Trophoblast cell (in vitro differentiated cells and primary cell): ENCODE measurements at regions not wholly inside any gene's neighbourhood (a gene's known extent, or its start where the extent isn't known, plus 50 kb on each side); places are given as distances from the start of the nearest gene placed in this dataset.
"Not testable (repeated sequence)": the region's sequence is repeated elsewhere in the genome, so short reads cannot be mapped to it uniquely, and the experiment has no call there.

ENCODE experiments used
- DNase-seq, 2 donors: peaks; one replicate each; pipeline ENCODE4 v3.0.0-alpha.2; 2016
- H2AFZ ChIP-seq: 2 replicates; pipeline ENCODE4 v1.6.1; 2013; ENCODE audit warnings: low read length, moderate library complexity, mild to moderate bottlenecking; ENCODE audit not compliant: insufficient read depth, poor library complexity
- H2AK5ac ChIP-seq: 2 replicates; pipeline ENCODE4 v1.6.1; 2013; ENCODE audit warnings: mild to moderate bottlenecking, low read length
- H2BK120ac ChIP-seq: 2 replicates; pipeline ENCODE4 v1.6.1; 2013; ENCODE audit warnings: low read length, mild to moderate bottlenecking, moderate library complexity; ENCODE audit not compliant: insufficient read depth, poor library complexity
- H2BK12ac ChIP-seq: 2 replicates; pipeline ENCODE4 v1.6.1; 2013; ENCODE audit warnings: mild to moderate bottlenecking, low read length, moderate library complexity
- H2BK5ac ChIP-seq: 2 replicates; pipeline ENCODE4 v1.6.1; 2013; ENCODE audit warnings: low read length, low read depth, moderate library complexity, mild to moderate bottlenecking; ENCODE audit not compliant: poor library complexity
- H3K14ac ChIP-seq: 2 replicates; pipeline ENCODE4 v1.6.1; 2013; ENCODE audit warnings: mild to moderate bottlenecking, low read length
- H3K18ac ChIP-seq: 2 replicates; pipeline ENCODE4 v1.6.1; 2013; ENCODE audit warnings: mild to moderate bottlenecking, low read length
- H3K23ac ChIP-seq: 2 replicates; pipeline ENCODE4 v1.6.1; 2013; ENCODE audit warnings: low read length
- H3K27ac ChIP-seq: 2 replicates; pipeline ENCODE4 v1.5.1; 2013; ENCODE audit warnings: low read depth, mild to moderate bottlenecking, inconsistent platforms, low read length, moderate library complexity
- H3K27me3 ChIP-seq: 2 replicates; pipeline ENCODE4 v1.6.1; 2013; ENCODE audit warnings: inconsistent platforms, mild to moderate bottlenecking, low read length, moderate library complexity; ENCODE audit not compliant: insufficient read depth
- H3K36me3 ChIP-seq, 2 experiments: 1 replicate in 1 of 2; 2 replicates in 1 of 2; pipeline ENCODE4 v1.6.1; 2013; ENCODE audit warnings: low read length in 2 of 2, mild to moderate bottlenecking in 2 of 2, moderate library complexity in 1 of 2; ENCODE audit not compliant: insufficient read depth in 2 of 2, control insufficient read depth in 1 of 2
- H3K4ac ChIP-seq: 2 replicates; pipeline ENCODE4 v1.6.1; 2013; ENCODE audit warnings: low read depth, mild to moderate bottlenecking, low read length, moderate library complexity
- H3K4me1 ChIP-seq, 2 experiments: 1 replicate in 1 of 2; 2 replicates in 1 of 2; pipeline ENCODE4 v1.6.1; 2013; ENCODE audit warnings: low read length in 2 of 2, mild to moderate bottlenecking in 2 of 2, moderate library complexity in 1 of 2; ENCODE audit not compliant: insufficient read depth in 2 of 2, control insufficient read depth in 1 of 2
- H3K4me2 ChIP-seq: 2 replicates; pipeline ENCODE4 v1.6.1; 2013; ENCODE audit warnings: inconsistent platforms, mild to moderate bottlenecking, low read length, moderate library complexity
- H3K4me3 ChIP-seq: 2 replicates; pipeline ENCODE4 v1.5.1; 2013; ENCODE audit warnings: mild to moderate bottlenecking, low read depth, low read length, inconsistent platforms
- H3K79me1 ChIP-seq: one replicate; pipeline ENCODE4 v1.6.1; 2013; ENCODE audit warnings: low read length
- H3K79me2 ChIP-seq: 2 replicates; pipeline ENCODE4 v1.6.1; 2013; ENCODE audit warnings: low read length, mild to moderate bottlenecking; ENCODE audit not compliant: control insufficient read depth, insufficient read depth, poor library complexity
- H3K9ac ChIP-seq: 2 replicates; pipeline ENCODE4 v1.6.1; 2013; ENCODE audit warnings: mild to moderate bottlenecking, low read length
- H3K9me3 ChIP-seq: 2 replicates; pipeline ENCODE4 v1.6.1; 2013; ENCODE audit warnings: low read depth, mild to moderate bottlenecking, control low read depth, inconsistent platforms, low read length; ENCODE audit not compliant: insufficient read depth
- H4K12ac ChIP-seq: 2 replicates; pipeline ENCODE4 v1.6.1; 2013; ENCODE audit warnings: low read depth, mild to moderate bottlenecking, low read length, moderate library complexity
- H4K8ac ChIP-seq: 2 replicates; pipeline ENCODE4 v1.6.1; 2013; ENCODE audit warnings: low read depth, mild to moderate bottlenecking, low read length, moderate library complexity
- H4K91ac ChIP-seq: one replicate; pipeline ENCODE4 v1.6.1; 2013; ENCODE audit warnings: low read depth, mild to moderate bottlenecking, low read length, moderate library complexity
- WGBS: extraction: QIAGEN DNeasy Blood & Tissue Kit; methylation state at CpG from one replicate; pipeline ENCODE4 v1.1.7; 2013; ENCODE audit warnings: missing lambda C conversion rate; ENCODE audit not compliant: insufficient read length, insufficient coverage; ENCODE audit errors: extremely low coverage; 5-methylcytosine and 5-hydroxymethylcytosine counted together

DNA sequence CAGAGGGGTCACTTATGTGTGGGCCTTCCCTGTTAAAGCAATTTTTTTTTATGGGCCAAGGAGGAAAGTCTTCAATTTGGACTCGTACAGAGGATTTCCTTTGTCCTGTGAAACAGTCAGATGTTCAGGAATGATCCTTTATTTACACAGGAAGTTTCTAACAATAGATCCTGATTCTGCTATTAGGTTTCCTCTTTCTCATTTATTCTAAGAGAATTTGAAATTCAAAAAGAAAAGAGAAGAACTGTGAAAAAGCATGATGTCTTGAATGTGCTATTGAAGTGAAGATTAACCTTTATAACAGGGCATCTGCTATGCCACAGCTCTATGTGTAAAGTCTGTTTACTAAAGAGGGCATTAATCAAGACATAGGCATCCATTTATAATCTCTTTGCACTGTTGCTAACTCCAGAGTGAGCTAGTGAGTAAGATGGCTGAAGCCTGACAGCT lies 105.3 kb upstream of the FAM98A start:
- H3K4me1 ChIP-seq, result no peaks in the 10 kb centered on the region
- no peaks in the 10 kb centered on the region for H3K27me3 ChIP-seq
- no peak overlapping the region for H3K4me2 ChIP-seq
- H2AFZ ChIP-seq, result no peak overlapping the region
- no peak overlapping the region for H3K9ac ChIP-seq
- no peak overlapping the region for H3K27ac ChIP-seq
- WGBS, result no CpG with 5 or more reads among the region's 1 CpG
- H4K12ac ChIP-seq, result no peak overlapping the region
- no peak overlapping the region for H3K4me3 ChIP-seq
- H3K79me1 ChIP-seq, result no peaks in the 10 kb centered on the region
- H3K79me2 ChIP-seq, result no peaks in the 10 kb centered on the region
- H3K36me3 ChIP-seq, result no peaks in the 10 kb centered on the region
- H3K4ac ChIP-seq, result no peak overlapping the region
- H2BK5ac ChIP-seq, result no peak overlapping the region
- H3K14ac ChIP-seq, result no peak overlapping the region
- H2AK5ac ChIP-seq, result no peak overlapping the region
- no peak overlapping the region for H2BK120ac ChIP-seq
- no peak for DNase-seq
- peaks cover 8% of the 10 kb centered on the region for H3K9me3 ChIP-seq
- H3K18ac ChIP-seq, result no peak overlapping the region
- H3K23ac ChIP-seq, result no peak overlapping the region
- H2BK12ac ChIP-seq, result no peak overlapping the region
- H4K91ac ChIP-seq, result no peak overlapping the region
- no peak overlapping the region for H4K8ac ChIP-seq

DNA sequence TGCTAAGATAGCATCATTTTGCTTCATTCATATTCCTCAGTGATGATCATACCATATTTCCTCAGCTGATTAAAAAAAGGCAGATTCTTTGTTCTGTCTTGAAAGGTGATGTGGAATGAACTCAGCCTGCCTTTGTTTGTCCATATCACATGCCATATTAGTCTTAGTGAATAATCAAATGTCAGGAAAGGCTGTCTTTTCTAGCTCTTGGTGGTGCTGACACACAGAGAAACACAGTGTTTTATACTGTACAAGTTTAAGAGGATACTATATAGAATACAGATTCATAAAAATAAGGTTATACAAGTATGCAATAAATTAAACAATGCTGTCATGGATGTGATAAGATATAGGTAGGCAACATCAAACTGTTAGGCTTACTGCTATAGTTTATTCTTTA lies 97.1 kb upstream of the FAM98A start:
- Histone ChIP-seq H3K27ac (no peak overlapping the region), H3K23ac (no peak overlapping the region)

DNA sequence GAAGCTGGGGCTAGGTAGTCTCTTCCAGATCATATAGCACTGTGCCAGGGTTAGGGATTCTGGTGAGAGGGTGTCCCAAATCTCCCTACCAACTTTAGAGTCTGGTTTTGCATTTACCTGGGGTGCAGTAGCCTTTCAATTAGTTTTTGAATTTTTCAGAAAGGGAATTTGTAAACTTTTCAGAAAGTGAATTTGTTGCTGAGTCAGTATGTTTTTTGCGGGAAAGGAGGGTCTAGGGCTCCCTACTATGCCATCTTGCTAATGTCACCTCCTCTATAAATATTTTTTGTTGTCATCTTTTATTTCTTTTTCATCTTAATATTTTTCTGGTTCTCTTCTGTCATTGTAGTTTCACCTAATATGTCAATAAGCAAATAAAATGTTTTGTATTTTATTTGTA lies 95.8 kb upstream of the FAM98A start:
- Histone ChIP-seq H3K36me3 (no peaks in the 10 kb centered on the region), H4K91ac (no peak overlapping the region), H3K4me1 (no peaks in the 10 kb centered on the region), H3K4me3 (no peak overlapping the region), H3K4ac (no peak overlapping the region), H3K14ac (no peak overlapping the region), H4K8ac (no peak overlapping the region), H2AFZ (no peak overlapping the region), H4K12ac (no peak overlapping the region), H3K27ac (no peak overlapping the region), H3K79me1 (no peaks in the 10 kb centered on the region), H3K23ac (no peak overlapping the region), H3K18ac (no peak overlapping the region), H2BK120ac (no peak overlapping the region), H3K27me3 (no peaks in the 10 kb centered on the region), H3K79me2 (no peaks in the 10 kb centered on the region), H3K9ac (no peak overlapping the region), H2AK5ac (no peak overlapping the region), H3K4me2 (no peak overlapping the region), H2BK5ac (no peak overlapping the region), H3K9me3 (peaks cover 4% of the 10 kb centered on the region), H2BK12ac (no peak overlapping the region)
- DNase-seq, result no peak
- no CpG with 5 or more reads among the region's 1 CpG for WGBS

More for the DNA sequence above, 97.1 kb upstream of the FAM98A start:
- H4K8ac ChIP-seq, result no peak overlapping the region
- H2BK120ac ChIP-seq, result no peak overlapping the region
- H4K91ac ChIP-seq, result no peak overlapping the region
- no peak overlapping the region for H3K4me2 ChIP-seq
- no peaks in the 10 kb centered on the region for H3K79me1 ChIP-seq
- H3K4ac ChIP-seq, result no peak overlapping the region
- H3K9me3 ChIP-seq, result peaks cover 10% of the 10 kb centered on the region
- no peak overlapping the region for H3K9ac ChIP-seq
- no peak overlapping the region for H3K14ac ChIP-seq
- no peak overlapping the region for H2AK5ac ChIP-seq
- H3K36me3 ChIP-seq, result no peaks in the 10 kb centered on the region
- no peak overlapping the region for H2AFZ ChIP-seq
- no peak overlapping the region for H2BK12ac ChIP-seq
- H3K27me3 ChIP-seq, result no peaks in the 10 kb centered on the region
- DNase-seq, result no peak
- no peak overlapping the region for H3K18ac ChIP-seq
- no peak overlapping the region for H3K4me3 ChIP-seq
- H4K12ac ChIP-seq, result no peak overlapping the region
- no peaks in the 10 kb centered on the region for H3K4me1 ChIP-seq
- no peaks in the 10 kb centered on the region for H3K79me2 ChIP-seq
- no peak overlapping the region for H2BK5ac ChIP-seq

- H3K4me2 ChIP-seq, H3K27ac ChIP-seq, H3K79me1 ChIP-seq, H3K4ac ChIP-seq, H2BK120ac ChIP-seq, H2AK5ac ChIP-seq, H3K23ac ChIP-seq, H4K8ac ChIP-seq, H3K18ac ChIP-seq, H2BK5ac ChIP-seq, H3K14ac ChIP-seq, H4K12ac ChIP-seq, H2BK12ac ChIP-seq, H3K9ac ChIP-seq, DNase-seq, H3K79me2 ChIP-seq, H3K27me3 ChIP-seq, H4K91ac ChIP-seq, H3K36me3 ChIP-seq, H2AFZ ChIP-seq, H3K4me1 ChIP-seq, H3K9me3 ChIP-seq, H3K4me3 ChIP-seq: not testable (repeated sequence)
- WGBS, result no CpG with 5 or more reads among the region's 1 CpG
These were observed 91.6 kb upstream of the FAM98A start for GRCh38 chr2:33690686-33691085.
